ENCODE measurements at regions not wholly inside any gene's neighbourhood (a gene's known extent, or its start where the extent isn't known, plus 50 kb on each side); places are given as distances from the start of the nearest gene placed in this dataset.
A peak's percentile ranks its signal among the peaks of the same experiment; 100 is the strongest.

GRCh38 chr11:8320076-8320475, 56.4 kb upstream of the LMO1 start:
- ChIA-PET POLR2A (ENCODE audit: partially characterized antibody) (interaction anchor here (0.7 kb wide), 1 partner anchor 363 kb away, joined by 3 read pairs; the partner anchor contains the start of gene RPL27A), CTCF (ENCODE audit: partially characterized antibody) (interaction anchor here (0.7 to 11.2 kb wide), 24 partner anchors 9 to 314 kb away, joined by 3 to 110 read pairs (median 7); partner anchors contain the start of gene LMO1)
- H2BK12ac ChIP-seq (ENCODE audit: low read depth, low read length): no peak overlapping the region
- H3K27me3 ChIP-seq (replicated peaks in 1 of 4; ENCODE audit: control insufficient read depth in 3 of 4, extremely low read depth in 1 of 4, insufficient read depth in 3 of 4, low read length in 3 of 4): peaks cover 0 to 3% (median 0%) of the 10 kb centered on the region in 4 experiments; a peak in 2 of 7 replicates
- H2AFZ ChIP-seq (ENCODE audit: low read length): no peak overlapping the region
- H4K5ac ChIP-seq (ENCODE audit: insufficient read length, low read depth, low read length): no peak overlapping the region
- H4K20me1 ChIP-seq (replicated peaks in 1 of 2; ENCODE audit: control insufficient read depth in 1 of 2, insufficient read depth in 2 of 2, low read length in 2 of 2): no peaks in the 10 kb centered on the region
- H3K4me1 ChIP-seq (replicated peaks in 1 of 4; ENCODE audit: control insufficient read depth in 3 of 4, insufficient read depth in 4 of 4, low read length in 3 of 4): no peaks in the 10 kb centered on the region
- FAIRE-seq (no peak), DNase-seq (ENCODE audit: low read depth in 1 of 2, low spot score in 2 of 2) (no peak)
- WGBS, 2 experiments (ENCODE audit: extremely low coverage in 1 of 2, insufficient coverage in 1 of 2, insufficient read length in 1 of 2, insufficient replicate concordance in 2 of 2, low coverage in 1 of 2, low lambda C conversion rate in 2 of 2, missing lambda C conversion rate in 1 of 2): 84% methylated on average over 5 of the region's 5 CpGs; no CpG with 5 or more reads in 1 of the 2 experiments
- no peak overlapping the region for H2BK15ac ChIP-seq (ENCODE audit: low read length)
- H4K8ac ChIP-seq (ENCODE audit: extremely low read depth, insufficient read depth, low read length): no peak overlapping the region
- H3K27ac ChIP-seq (ENCODE audit: low read depth, low read length): no peak overlapping the region
- no peak overlapping the region for H2BK5ac ChIP-seq (ENCODE audit: low read depth, low read length)
- H2AK5ac ChIP-seq (ENCODE audit: low read depth, low read length): peak overlapping the region; percentile 28; the same call in 1 of the 2 replicates
- H3K4me2 ChIP-seq (ENCODE audit: insufficient read depth in 1 of 2, low read depth in 2 of 2, low read length in 2 of 2): no peak overlapping the region
- no peak overlapping the region for H4K91ac ChIP-seq (replicated peaks; ENCODE audit: insufficient read length, low read length)
- no peak overlapping the region for H3K56ac ChIP-seq (replicated peaks; ENCODE audit: insufficient read length, low read depth, low read length)
- no peak overlapping the region for H2BK20ac ChIP-seq (ENCODE audit: low read length)
- no peaks in the 10 kb centered on the region for H3K79me2 ChIP-seq (ENCODE audit: control insufficient read depth in 1 of 2, insufficient read depth in 2 of 2, low read length in 2 of 2)
- H3K4me3 ChIP-seq (ENCODE audit: extremely low read depth in 1 of 4, insufficient read depth in 2 of 4, low read depth in 3 of 4, low read length in 4 of 4): no peak overlapping the region
- H3K9ac ChIP-seq (replicated peaks in 1 of 4; ENCODE audit: extremely low read depth in 1 of 4, low read depth in 3 of 4, low read length in 3 of 4): no peak overlapping the region
- no peak overlapping the region for H2BK120ac ChIP-seq (replicated peaks; ENCODE audit: low read depth, low read length)
- H3K23me2 ChIP-seq (ENCODE audit: low read depth, low read length): no peaks in the 10 kb centered on the region
- H3K14ac ChIP-seq (ENCODE audit: insufficient read length): no peak overlapping the region
- H3K4ac ChIP-seq (replicated peaks; ENCODE audit: insufficient read length, low read depth, low read length): no peak overlapping the region
- H3K18ac ChIP-seq (ENCODE audit: extremely low read depth, low read length): no peak overlapping the region
- peaks cover 4 to 7% of the 10 kb centered on the region in 2 experiments; a peak in 3 of 4 replicates for H3K9me3 ChIP-seq (ENCODE audit: insufficient read depth in 2 of 2, low read depth in 1 of 2, low read length in 1 of 2)
- H3K36me3 ChIP-seq (ENCODE audit: control insufficient read depth in 2 of 4, insufficient read depth in 4 of 4, low read length in 3 of 4): no peaks in the 10 kb centered on the region
- H3K23ac ChIP-seq (ENCODE audit: insufficient read length): no peak overlapping the region
- H3K79me1 ChIP-seq (ENCODE audit: low read depth, low read length): no peaks in the 10 kb centered on the region
- no peak for TF ChIP-seq TEAD4 (IDR thresholded peaks at IDR 0.05; ENCODE audit: low read depth, low read length)
- no peak for TF ChIP-seq PHF8 (conservative IDR thresholded peaks at IDR 0.05; ENCODE audit: low read depth, low read length)
- TF ChIP-seq ZNF274 (IDR thresholded peaks at IDR 0.05; ENCODE audit: borderline replicate concordance, extremely low read depth, low read length): no peak
- TF ChIP-seq RFX5 (IDR thresholded peaks at IDR 0.05; ENCODE audit: borderline replicate concordance, low read depth, low read length): no peak
- TF ChIP-seq MAFK (IDR thresholded peaks at IDR 0.05; ENCODE audit: low read depth, low read length): no peak
- TF ChIP-seq TCF12 (IDR thresholded peaks at IDR 0.05; ENCODE audit: low read depth, low read length): no peak
- TF ChIP-seq FOSL1 (IDR thresholded peaks at IDR 0.05; ENCODE audit: insufficient read depth, low read depth, low read length): no peak
- TF ChIP-seq SP4 (IDR thresholded peaks at IDR 0.05; ENCODE audit: low read length): no peak

All from H1 (cell line).